ENCODE measurements at regions not wholly inside any gene's neighbourhood (a gene's known extent, or its start where the extent isn't known, plus 50 kb on each side); places are given as distances from the start of the nearest gene placed in this dataset.

DNA sequence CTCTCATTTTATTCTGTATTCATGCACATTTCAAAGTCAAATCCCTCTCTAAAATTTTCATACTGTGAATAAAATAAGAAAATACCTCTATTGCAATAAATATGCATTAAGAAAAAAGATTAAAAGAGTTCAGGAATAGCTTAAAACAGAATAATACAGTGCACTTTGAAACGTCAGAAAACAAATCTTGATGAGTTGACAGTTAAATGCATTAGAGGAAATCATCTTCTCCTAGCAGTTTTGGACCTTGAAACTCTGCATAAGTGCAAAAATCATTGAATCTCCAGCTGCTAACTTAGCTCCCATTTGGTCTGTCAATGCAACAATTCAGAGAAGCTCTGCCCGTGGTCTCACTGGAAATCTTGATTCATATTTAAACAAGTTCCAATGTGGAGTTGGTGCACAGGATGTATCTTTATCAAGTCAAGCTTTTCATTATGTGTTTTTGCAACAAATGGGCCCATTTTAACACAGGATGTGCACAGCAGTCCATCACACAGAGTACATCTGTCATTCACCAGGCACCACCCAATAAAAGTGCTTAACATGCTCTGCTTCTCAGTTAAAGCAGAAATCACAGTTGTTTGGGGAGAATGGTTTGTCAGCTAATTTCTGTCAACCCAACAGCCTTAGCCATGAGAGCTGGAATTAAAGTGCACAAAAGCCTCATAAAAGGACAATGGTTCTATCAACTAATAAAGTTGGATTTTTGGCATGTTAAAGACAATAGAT, 98.8 kb upstream of the ARRDC4 start:
- no peak overlapping the region for H3K4me3 ChIP-seq (ENCODE audit: control insufficient read depth, low read depth, low read length)
- no peak for DNase-seq (ENCODE audit: low read depth)
- TF ChIP-seq, protein P1, sequence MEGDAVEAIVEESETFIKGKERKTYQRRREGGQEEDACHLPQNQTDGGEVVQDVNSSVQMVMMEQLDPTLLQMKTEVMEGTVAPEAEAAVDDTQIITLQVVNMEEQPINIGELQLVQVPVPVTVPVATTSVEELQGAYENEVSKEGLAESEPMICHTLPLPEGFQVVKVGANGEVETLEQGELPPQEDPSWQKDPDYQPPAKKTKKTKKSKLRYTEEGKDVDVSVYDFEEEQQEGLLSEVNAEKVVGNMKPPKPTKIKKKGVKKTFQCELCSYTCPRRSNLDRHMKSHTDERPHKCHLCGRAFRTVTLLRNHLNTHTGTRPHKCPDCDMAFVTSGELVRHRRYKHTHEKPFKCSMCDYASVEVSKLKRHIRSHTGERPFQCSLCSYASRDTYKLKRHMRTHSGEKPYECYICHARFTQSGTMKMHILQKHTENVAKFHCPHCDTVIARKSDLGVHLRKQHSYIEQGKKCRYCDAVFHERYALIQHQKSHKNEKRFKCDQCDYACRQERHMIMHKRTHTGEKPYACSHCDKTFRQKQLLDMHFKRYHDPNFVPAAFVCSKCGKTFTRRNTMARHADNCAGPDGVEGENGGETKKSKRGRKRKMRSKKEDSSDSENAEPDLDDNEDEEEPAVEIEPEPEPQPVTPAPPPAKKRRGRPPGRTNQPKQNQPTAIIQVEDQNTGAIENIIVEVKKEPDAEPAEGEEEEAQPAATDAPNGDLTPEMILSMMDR (IDR thresholded peaks at IDR 0.05; ENCODE audit: control insufficient read depth, insufficient read depth, low read depth, low read length, missing control alignments): no peak

DNA sequence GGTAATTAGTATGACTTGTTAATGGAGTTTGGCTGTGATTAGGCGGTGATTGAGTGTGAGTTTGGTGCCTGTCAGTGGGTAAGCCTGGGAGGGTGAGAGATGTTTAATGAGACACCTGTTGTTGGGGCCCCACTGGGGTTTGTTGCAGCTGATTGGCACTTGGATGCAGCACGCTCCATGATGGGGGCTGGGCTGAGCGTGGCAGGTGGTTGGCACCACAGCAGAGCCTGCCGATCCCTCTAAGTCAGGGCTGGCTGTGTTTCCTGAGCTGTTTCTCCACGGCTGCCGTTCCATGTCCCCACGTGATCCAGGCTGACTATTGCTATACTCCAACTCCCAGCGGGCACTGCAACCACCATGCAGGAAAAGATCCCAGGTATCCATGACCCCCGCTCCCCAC, 93.5 kb upstream of the ARRDC4 start:
- no peak overlapping the region for H3K4me3 ChIP-seq (ENCODE audit: control insufficient read depth, low read depth, low read length)
- DNase-seq (ENCODE audit: low read depth): no peak
- TF ChIP-seq, protein P1 (IDR thresholded peaks at IDR 0.05; ENCODE audit: control insufficient read depth, insufficient read depth, low read depth, low read length, missing control alignments): no peak

DNA sequence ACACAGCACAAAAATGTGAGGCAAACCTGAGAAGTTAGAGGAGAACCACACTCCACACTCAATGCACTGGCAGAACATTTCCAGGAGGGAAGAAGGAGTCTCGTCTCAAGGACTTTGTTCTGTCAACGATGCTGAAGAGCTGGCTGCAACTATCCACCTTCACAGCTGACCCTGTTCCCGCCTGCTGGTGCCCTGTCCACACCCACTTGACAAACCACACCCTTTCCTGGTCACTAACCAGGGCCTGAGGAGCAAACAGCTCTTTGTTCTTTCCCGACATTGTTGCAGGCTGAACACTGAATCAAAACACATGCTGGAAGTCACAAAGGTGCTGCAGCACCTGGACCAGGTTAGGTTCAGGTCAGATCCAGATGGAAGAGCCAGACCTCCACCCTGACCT, 92.6 kb upstream of the ARRDC4 start:
- no peak for DNase-seq (ENCODE audit: low read depth)
- TF ChIP-seq, protein P1 (IDR thresholded peaks at IDR 0.05; ENCODE audit: control insufficient read depth, insufficient read depth, low read depth, low read length, missing control alignments): no peak
- H3K4me3 ChIP-seq (ENCODE audit: control insufficient read depth, low read depth, low read length): no peak overlapping the region

DNA sequence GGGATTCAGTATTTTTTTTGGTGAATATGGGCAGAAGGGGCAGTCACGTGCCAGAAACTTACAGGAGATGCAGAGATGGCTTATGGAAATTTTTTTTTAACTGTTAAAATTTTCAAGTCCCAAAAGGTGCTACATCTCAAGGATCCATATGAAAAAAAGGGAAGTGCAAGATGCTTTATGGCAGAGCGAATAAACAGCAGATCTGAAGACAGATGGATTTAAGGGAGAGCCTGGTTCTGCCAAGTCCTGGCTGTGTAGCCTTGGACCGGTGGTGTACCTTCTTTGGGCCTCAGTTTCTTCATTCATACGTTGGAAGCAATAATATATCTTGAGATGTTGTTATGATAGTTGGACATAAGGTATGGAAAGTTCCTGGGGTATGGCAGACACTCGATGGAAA, 91.5 kb upstream of the ARRDC4 start:
- H3K4me3 ChIP-seq (ENCODE audit: control insufficient read depth, low read depth, low read length): no peak overlapping the region
- TF ChIP-seq, protein P1 (IDR thresholded peaks at IDR 0.05; ENCODE audit: control insufficient read depth, insufficient read depth, low read depth, low read length, missing control alignments): no peak
- DNase-seq (ENCODE audit: low read depth): no peak

DNA sequence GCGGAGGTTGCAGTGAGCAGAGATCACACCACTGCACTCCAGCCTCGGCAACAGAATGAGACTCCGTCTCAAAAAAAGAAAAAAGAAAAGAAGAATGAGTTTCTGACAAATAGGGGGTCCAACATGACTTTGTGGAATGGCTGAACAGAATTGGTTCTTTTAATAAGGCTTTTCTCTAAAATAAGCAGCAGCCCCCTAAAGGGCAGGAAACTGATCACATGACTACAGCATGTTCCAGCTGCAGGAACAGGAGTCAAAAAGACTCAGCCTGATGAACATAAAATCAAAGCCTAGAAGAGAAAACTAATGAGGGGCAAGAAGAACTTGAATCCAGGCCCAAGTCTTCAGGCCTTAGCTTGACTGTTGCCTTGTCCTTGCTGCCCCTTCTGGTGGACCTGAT, 89.7 kb upstream of the ARRDC4 start:
- DNase-seq (ENCODE audit: low read depth): no peak
- TF ChIP-seq, protein P1 (IDR thresholded peaks at IDR 0.05; ENCODE audit: control insufficient read depth, insufficient read depth, low read depth, low read length, missing control alignments): no peak
- no peak overlapping the region for H3K4me3 ChIP-seq (ENCODE audit: control insufficient read depth, low read depth, low read length)

DNA sequence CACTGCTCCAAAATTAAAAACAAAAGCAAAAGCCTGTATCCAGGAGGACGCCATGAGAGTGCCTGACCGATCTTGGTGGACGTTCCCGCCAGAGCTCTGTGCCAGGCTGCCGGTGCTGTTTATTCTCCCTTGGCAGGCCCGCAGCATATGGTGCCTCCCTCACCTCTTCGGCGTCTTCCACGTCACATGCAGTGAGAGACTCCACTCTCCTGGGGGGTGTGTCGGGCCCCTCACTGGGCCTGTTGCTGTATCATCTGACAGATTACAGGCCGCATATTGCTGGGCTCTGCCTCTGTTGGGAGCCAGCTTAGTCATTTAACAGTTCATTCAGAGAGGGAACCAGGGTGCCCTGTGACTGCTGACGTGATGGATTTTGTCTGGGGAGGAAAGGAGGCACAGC, 86.4 kb upstream of the ARRDC4 start:
- no peak for DNase-seq (ENCODE audit: low read depth)
- H3K4me3 ChIP-seq (ENCODE audit: control insufficient read depth, low read depth, low read length): no peak overlapping the region
- TF ChIP-seq, protein P1 (IDR thresholded peaks at IDR 0.05; ENCODE audit: control insufficient read depth, insufficient read depth, low read depth, low read length, missing control alignments): no peak

Measured in AG09309 (cell line).